ENCODE measurements at regions not wholly inside any gene's neighbourhood (a gene's known extent, or its start where the extent isn't known, plus 50 kb on each side); places are given as distances from the start of the nearest gene placed in this dataset.

DNA sequence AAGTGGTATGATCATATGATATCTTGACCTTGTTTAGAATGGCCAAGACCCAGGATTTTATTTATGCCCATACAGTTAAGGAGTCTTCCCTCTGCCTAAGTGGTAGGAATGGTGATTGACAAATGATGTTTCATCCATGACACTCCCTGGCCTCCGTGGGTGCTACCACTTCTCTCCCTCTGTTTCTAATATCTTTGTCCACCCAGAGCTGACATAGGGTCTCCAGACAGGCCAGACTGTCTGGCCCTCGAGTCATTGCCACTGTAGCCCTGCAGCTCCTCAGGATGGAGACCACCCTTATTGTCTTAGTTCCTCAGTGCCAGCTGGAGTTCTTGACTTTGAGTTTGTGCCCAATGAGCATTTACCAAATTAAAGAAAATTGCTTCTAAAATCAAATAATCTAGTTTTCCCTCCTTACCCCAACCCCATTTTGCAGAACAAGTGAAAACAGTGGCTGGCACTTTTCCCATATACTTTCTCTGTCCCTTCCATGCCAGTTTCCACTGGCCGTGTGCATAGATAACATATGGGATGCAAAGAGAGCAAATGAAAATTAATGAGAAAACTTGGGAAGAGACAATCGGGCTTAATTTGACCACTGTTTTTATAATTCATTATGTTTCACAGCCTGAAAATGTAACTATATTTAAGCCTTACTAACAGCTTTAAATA is 235.7 kb downstream of the NSG2 start:
- no peaks in the 10 kb centered on the region for H3K4me1 Mint-ChIP-seq
- no peak for TF ChIP-seq CTCF (IDR thresholded peaks at IDR 0.05; ENCODE audit: unreplicated experiment in 3 of 3)
- H3K27me3 Mint-ChIP-seq (ENCODE audit: low read depth) = peaks cover 38% of the 10 kb centered on the region
- peaks cover 10% of the 10 kb centered on the region for H3K9me3 Mint-ChIP-seq
- H3K36me3 Mint-ChIP-seq (ENCODE audit: low read depth) = no peaks in the 10 kb centered on the region
- no peak overlapping the region for H3K4me3 Mint-ChIP-seq
- H3K27ac Mint-ChIP-seq = no peak overlapping the region

DNA sequence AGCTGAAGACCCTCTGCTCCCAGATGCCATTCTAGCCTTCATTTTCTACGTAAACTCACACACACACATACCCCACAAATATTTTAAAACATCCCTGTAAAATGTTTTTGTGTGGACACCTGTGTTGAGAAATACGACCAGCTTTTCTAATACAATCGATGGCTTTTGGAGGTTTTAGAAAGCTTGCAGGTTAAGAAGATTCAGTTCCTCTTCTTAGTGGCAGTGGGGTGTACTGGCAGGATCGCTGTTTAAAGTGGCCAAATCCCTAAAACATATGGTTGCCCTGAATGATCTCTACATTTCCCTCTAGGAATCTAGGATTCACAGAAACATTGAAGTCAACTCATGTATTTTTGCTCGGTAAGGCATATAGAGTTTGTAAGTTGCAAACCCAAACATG is 236.3 kb downstream of the NSG2 start:
- no peak overlapping the region for H3K4me3 Mint-ChIP-seq
- TF ChIP-seq CTCF (IDR thresholded peaks at IDR 0.05; ENCODE audit: unreplicated experiment in 3 of 3) = no peak
- H3K4me1 Mint-ChIP-seq = no peaks in the 10 kb centered on the region
- H3K9me3 Mint-ChIP-seq = peaks cover 6% of the 10 kb centered on the region
- no peak overlapping the region for H3K27ac Mint-ChIP-seq
- no peaks in the 10 kb centered on the region for H3K36me3 Mint-ChIP-seq (ENCODE audit: low read depth)
- peaks cover 33% of the 10 kb centered on the region for H3K27me3 Mint-ChIP-seq (ENCODE audit: low read depth)

GRCh38 chr5:174282391-174282790 is 236.9 kb downstream of the NSG2 start:
- no peak overlapping the region for H3K27ac Mint-ChIP-seq
- H3K9me3 Mint-ChIP-seq = peaks cover 6% of the 10 kb centered on the region
- H3K4me1 Mint-ChIP-seq = no peaks in the 10 kb centered on the region
- peaks cover 31% of the 10 kb centered on the region for H3K27me3 Mint-ChIP-seq (ENCODE audit: low read depth)
- no peak overlapping the region for H3K4me3 Mint-ChIP-seq
- H3K36me3 Mint-ChIP-seq (ENCODE audit: low read depth) = no peaks in the 10 kb centered on the region
- TF ChIP-seq CTCF (IDR thresholded peaks at IDR 0.05; ENCODE audit: unreplicated experiment in 3 of 3) = no peak

DNA sequence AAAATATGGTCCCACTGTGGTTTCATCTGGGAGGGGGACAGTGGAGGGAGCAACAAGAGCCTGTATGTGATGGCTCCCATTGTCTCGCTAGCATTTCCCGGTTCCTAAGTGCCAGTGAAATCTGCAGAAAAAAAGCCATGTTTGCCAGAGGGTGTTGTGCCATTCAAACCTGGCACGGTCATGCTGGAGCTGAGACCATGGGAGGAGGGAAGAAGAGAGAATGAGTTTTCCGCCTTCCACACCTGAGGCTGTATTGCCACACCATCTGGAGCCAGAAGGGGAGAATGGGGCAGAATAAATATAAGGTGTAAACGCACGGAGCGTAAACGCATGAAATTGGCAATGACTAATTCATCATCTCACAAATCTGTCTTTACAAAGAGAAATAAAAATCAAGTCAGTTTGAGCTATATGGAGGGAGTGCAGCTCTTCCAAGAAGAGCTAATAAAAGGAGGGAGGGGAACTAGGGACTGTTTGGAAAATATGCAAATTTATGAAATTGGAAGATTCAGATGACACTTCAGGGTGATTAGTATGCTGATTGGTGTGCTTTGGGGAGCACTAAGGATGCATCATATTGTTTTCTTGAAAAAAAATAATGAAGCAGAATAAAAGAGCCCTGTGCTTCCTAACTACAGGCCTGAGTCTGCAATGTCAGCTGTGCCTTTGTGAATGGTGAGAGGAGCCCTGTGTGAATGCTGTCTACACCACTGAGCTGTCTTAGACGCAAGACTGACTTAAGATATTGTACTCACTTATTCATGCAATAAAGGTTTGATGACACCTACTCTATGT is 237.9 kb downstream of the NSG2 start:
- H3K36me3 Mint-ChIP-seq (ENCODE audit: low read depth) = no peaks in the 10 kb centered on the region
- H3K9me3 Mint-ChIP-seq = peaks cover 5% of the 10 kb centered on the region
- TF ChIP-seq CTCF (IDR thresholded peaks at IDR 0.05; ENCODE audit: unreplicated experiment in 3 of 3) = no peak
- H3K27ac Mint-ChIP-seq = no peak overlapping the region
- H3K27me3 Mint-ChIP-seq (ENCODE audit: low read depth) = peaks cover 27% of the 10 kb centered on the region
- H3K4me1 Mint-ChIP-seq = no peaks in the 10 kb centered on the region
- H3K4me3 Mint-ChIP-seq = no peak overlapping the region

DNA sequence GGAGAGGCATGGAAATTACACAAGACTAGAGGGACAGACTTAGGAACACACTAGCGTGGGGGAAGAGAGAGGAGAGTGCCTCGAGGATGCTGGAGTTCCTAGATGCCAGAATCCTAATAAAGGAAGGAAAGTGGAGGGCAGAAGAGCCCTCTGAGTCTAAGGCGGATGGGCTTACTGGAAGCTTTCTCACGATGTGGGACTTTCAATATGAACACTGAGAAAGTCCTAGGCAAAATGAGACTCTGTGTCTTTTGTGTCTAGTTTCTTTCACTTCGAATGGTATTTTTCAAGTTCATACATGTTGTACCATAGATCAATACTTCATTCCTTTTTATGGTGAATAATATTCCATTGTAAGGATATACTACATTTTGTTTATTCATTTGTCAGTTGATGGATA is 239.4 kb downstream of the NSG2 start:
- Mint-ChIP-seq H3K4me3 (no peak overlapping the region), H3K9me3 (peaks cover 4% of the 10 kb centered on the region), H3K4me1 (no peaks in the 10 kb centered on the region), H3K27me3 (ENCODE audit: low read depth) (peaks cover 24% of the 10 kb centered on the region), H3K36me3 (ENCODE audit: low read depth) (no peaks in the 10 kb centered on the region), H3K27ac (no peak overlapping the region)
- TF ChIP-seq CTCF (IDR thresholded peaks at IDR 0.05; ENCODE audit: unreplicated experiment in 3 of 3) = no peak

All from nephron (organoid).